CD8-positive, alpha-beta memory T cell (primary cell): ENCODE measurements at regions not wholly inside any gene's neighbourhood (a gene's known extent, or its start where the extent isn't known, plus 50 kb on each side); places are given as distances from the start of the nearest gene placed in this dataset.

Source experiments
- CTCF ChIA-PET: fragments of 350-600 bp; sonication (Branson Sonifier 250); formaldehyde crosslinking; loops from one replicate; lab custom pipeline; 2021; ENCODE audit warnings: antibody characterized with exemption; lab: Charles Lee
- POLR2A ChIA-PET: fragments of 350-600 bp; sonication (Branson Sonifier 250); formaldehyde crosslinking; loops from one replicate; lab custom pipeline; 2021; ENCODE audit warnings: antibody characterized with exemption; lab: Charles Lee
- DNase-seq, 5 donors: peaks; one replicate each; pipeline versions ENCODE4 v3.0.0 to v3.0.0-alpha.2; 2020 to 2022; ENCODE audit warnings: mixed read lengths in 1 of 5
- H3K27ac ChIP-seq: one replicate; pipeline ENCODE4 v1.7.0; 2013; ENCODE audit warnings: low read depth, mild to moderate bottlenecking, low read length, moderate library complexity
- H3K27me3 ChIP-seq: 2 replicates; pipeline ENCODE4 v1.7.0; 2013; ENCODE audit warnings: low read length, mild to moderate bottlenecking; ENCODE audit not compliant: insufficient read depth, poor library complexity, severe bottlenecking
- H3K36me3 ChIP-seq: 2 replicates; pipeline ENCODE4 v1.7.0; 2013; ENCODE audit warnings: mild to moderate bottlenecking, low read length, moderate library complexity; ENCODE audit not compliant: insufficient read depth
- H3K4me1 ChIP-seq: 2 replicates; pipeline ENCODE4 v1.7.0; 2013; ENCODE audit warnings: mild to moderate bottlenecking, low read length, moderate library complexity; ENCODE audit not compliant: insufficient read depth
- H3K4me3 ChIP-seq: 2 replicates; pipeline ENCODE4 v1.7.0; 2013; ENCODE audit warnings: mild to moderate bottlenecking, low read length
- H3K9me3 ChIP-seq: 2 replicates; pipeline ENCODE4 v1.7.0; 2013; ENCODE audit warnings: mild to moderate bottlenecking, low read length
- H3K27ac Mint-ChIP-seq, 8 donors: one replicate each; pipeline ENCODE4 v1.8.0; 2020 to 2021; ENCODE audit warnings: mixed read lengths in 8 of 8, mild to moderate bottlenecking in 6 of 8, inconsistent platforms in 3 of 8, moderate library complexity in 3 of 8
- H3K27me3 Mint-ChIP-seq, 2 donors: one replicate each; pipeline ENCODE4 v1.8.0; 2020 to 2021; ENCODE audit warnings: mixed read lengths in 2 of 2, mild to moderate bottlenecking in 1 of 2, moderate library complexity in 1 of 2
- H3K36me3 Mint-ChIP-seq, 3 donors: one replicate each; pipeline ENCODE4 v1.8.0; 2020 to 2021; ENCODE audit warnings: mixed read lengths in 3 of 3, inconsistent platforms in 1 of 3, mild to moderate bottlenecking in 1 of 3
- H3K4me1 Mint-ChIP-seq, 3 donors: one replicate each; pipeline ENCODE4 v1.8.0; 2020 to 2021; ENCODE audit warnings: mixed read lengths in 3 of 3, inconsistent platforms in 1 of 3, mild to moderate bottlenecking in 1 of 3
- H3K4me3 Mint-ChIP-seq, 7 donors: one replicate each; pipeline ENCODE4 v1.8.0; 2020 to 2021; ENCODE audit warnings: mixed read lengths in 7 of 7, mild to moderate bottlenecking in 6 of 7, moderate library complexity in 4 of 7, inconsistent platforms in 2 of 7
- H3K9me3 Mint-ChIP-seq, 5 donors: one replicate each; pipeline ENCODE4 v1.8.0; 2020 to 2022; ENCODE audit warnings: mixed read lengths in 5 of 5, mild to moderate bottlenecking in 3 of 5, moderate library complexity in 2 of 5, inconsistent platforms in 1 of 5

DNA sequence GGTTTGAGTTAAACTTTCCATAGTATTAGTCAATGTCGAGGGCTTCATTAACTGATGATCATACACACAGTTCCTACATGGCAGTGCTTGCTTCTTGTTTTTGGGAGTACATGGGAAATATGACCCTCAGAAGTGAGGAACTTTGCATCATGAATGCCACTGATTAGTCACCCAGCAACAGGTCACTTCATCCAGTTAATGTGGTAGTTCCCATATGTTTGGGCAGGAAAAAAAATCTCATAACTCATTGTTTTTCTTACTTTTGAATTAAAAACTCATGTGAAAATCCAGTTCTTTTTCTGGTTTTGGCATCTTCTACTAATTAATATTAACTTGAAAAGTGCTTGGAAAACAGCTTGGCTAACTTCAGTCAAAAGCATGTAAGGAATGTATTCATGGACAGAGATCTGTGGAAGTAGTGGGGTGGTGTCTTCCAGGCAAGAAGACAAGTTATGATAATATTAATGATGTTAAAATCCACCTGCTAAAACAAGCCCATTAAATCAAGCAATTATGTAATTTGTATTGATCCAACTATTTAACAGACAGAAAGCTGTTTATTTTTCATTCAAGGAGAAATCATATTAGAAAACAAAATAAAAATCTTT lies 309.1 kb upstream of the NAV3 start:
- no peaks in the 10 kb centered on the region for H3K36me3 ChIP-seq
- no peak overlapping the region for H3K27ac ChIP-seq
- DNase-seq: no peak
- H3K9me3 ChIP-seq: no peaks in the 10 kb centered on the region
- no peaks in the 10 kb centered on the region for H3K4me1 ChIP-seq
- POLR2A ChIA-PET: no interaction called here
- H3K27me3 ChIP-seq: no peaks in the 10 kb centered on the region
- no peak overlapping the region for H3K27ac Mint-ChIP-seq
- H3K4me3 ChIP-seq: no peak overlapping the region
- no peaks in the 10 kb centered on the region for H3K27me3 Mint-ChIP-seq
- CTCF ChIA-PET: no interaction called here
- H3K4me3 Mint-ChIP-seq: no peak overlapping the region
- no peaks in the 10 kb centered on the region for H3K4me1 Mint-ChIP-seq
- H3K9me3 Mint-ChIP-seq: peaks cover 0 to 15% (median 7%) of the 10 kb centered on the region in 5 donors
- no peaks in the 10 kb centered on the region for H3K36me3 Mint-ChIP-seq

DNA sequence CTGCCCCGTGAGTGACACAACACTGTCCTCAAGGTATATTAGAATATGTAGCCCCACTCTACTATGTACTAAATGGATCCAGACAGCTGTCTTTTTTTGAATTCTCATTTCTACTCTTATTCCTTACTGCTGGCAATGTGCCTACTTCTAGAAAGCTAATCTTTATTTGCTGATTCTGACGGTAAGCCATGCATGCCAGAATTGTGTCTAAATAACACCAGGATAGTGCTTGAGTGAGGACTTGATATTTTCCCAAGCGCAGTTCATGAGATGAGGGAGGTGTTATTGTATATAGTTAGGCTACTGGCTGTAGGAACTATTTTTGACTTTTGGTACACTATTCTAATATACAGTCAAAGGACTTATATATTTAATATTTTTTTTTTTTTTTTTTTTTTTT lies 316.2 kb upstream of the NAV3 start:
- H3K9me3 Mint-ChIP-seq: peaks cover 0 to 12% (median 0%) of the 10 kb centered on the region in 5 donors
- POLR2A ChIA-PET: no interaction called here

DNA sequence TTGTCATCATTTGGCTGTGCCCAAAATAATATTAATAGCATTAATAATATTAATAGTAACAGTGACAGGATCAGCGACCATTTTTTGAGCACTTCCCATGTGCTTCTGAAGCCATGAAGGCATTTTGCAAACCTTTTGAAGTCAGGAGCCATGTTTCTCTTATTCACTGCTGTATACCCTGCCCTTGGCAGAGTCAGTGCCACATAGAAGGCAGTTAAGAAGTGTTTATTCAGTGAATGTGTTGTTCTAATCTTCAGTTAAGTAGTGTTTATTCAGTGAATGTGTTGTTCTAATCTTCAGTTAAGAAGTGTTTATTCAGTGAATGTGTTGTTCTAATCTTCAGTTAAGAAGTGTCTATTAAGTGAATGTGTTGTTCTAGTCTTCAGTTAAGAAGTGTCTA lies 319.7 kb upstream of the NAV3 start:
- Mint-ChIP-seq H3K27ac (no peak overlapping the region), H3K9me3 (peaks cover 0 to 16% (median 0%) of the 10 kb centered on the region in 5 donors), H3K36me3 (no peaks in the 10 kb centered on the region), H3K4me1 (no peaks in the 10 kb centered on the region), H3K4me3 (no peak overlapping the region), H3K27me3 (no peaks in the 10 kb centered on the region)
- POLR2A ChIA-PET: no interaction called here
- no peaks in the 10 kb centered on the region for H3K4me1 ChIP-seq
- DNase-seq: no peak
- no peak overlapping the region for H3K4me3 ChIP-seq
- H3K27ac ChIP-seq: no peak overlapping the region
- CTCF ChIA-PET: no interaction called here
- H3K36me3 ChIP-seq: no peaks in the 10 kb centered on the region
- H3K9me3 ChIP-seq: no peaks in the 10 kb centered on the region
- H3K27me3 ChIP-seq: no peaks in the 10 kb centered on the region

More for the DNA sequence above, 316.2 kb upstream of the NAV3 start:
- CTCF ChIA-PET: no interaction called here
- Histone ChIP-seq H3K4me1 (no peaks in the 10 kb centered on the region), H3K27me3 (no peaks in the 10 kb centered on the region), H3K27ac (no peak overlapping the region), H3K4me3 (no peak overlapping the region), H3K9me3 (no peaks in the 10 kb centered on the region), H3K36me3 (no peaks in the 10 kb centered on the region)
- no peaks in the 10 kb centered on the region for H3K27me3 Mint-ChIP-seq
- H3K36me3 Mint-ChIP-seq: no peaks in the 10 kb centered on the region
- H3K4me3 Mint-ChIP-seq: no peak overlapping the region
- no peak overlapping the region for H3K27ac Mint-ChIP-seq
- no peak for DNase-seq
- H3K4me1 Mint-ChIP-seq: no peaks in the 10 kb centered on the region

DNA sequence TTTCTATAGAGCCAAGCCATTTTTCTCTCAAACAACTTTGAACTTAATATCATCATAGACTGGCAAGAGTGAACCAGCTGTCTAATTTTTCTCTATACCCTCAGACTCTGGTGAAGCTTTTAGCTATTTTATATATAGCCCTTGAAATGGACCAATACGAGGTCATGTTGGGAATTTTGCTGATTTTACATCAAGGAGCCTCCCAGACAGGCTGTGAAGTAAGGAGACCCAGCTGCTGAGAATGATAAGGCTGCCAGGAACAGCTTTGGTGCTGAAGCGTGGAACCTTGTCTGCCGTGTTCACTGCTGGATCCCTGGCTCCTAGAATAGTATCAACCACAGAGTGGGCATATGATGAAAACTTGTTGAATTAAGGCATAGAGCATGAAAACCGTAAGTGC lies 326.2 kb upstream of the NAV3 start:
- no peaks in the 10 kb centered on the region for H3K4me1 Mint-ChIP-seq
- H3K4me3 ChIP-seq: no peak overlapping the region
- no peaks in the 10 kb centered on the region for H3K27me3 ChIP-seq
- H3K36me3 ChIP-seq: no peaks in the 10 kb centered on the region
- H3K36me3 Mint-ChIP-seq: no peaks in the 10 kb centered on the region
- ChIA-PET CTCF (no interaction called here), POLR2A (no interaction called here)
- no peak for DNase-seq
- H3K4me3 Mint-ChIP-seq: no peak overlapping the region
- H3K27ac ChIP-seq: no peak overlapping the region
- no peaks in the 10 kb centered on the region for H3K27me3 Mint-ChIP-seq
- no peaks in the 10 kb centered on the region for H3K9me3 ChIP-seq
- H3K9me3 Mint-ChIP-seq: peaks cover 0 to 20% (median 0%) of the 10 kb centered on the region in 5 donors
- H3K4me1 ChIP-seq: no peaks in the 10 kb centered on the region
- H3K27ac Mint-ChIP-seq: no peak overlapping the region

DNA sequence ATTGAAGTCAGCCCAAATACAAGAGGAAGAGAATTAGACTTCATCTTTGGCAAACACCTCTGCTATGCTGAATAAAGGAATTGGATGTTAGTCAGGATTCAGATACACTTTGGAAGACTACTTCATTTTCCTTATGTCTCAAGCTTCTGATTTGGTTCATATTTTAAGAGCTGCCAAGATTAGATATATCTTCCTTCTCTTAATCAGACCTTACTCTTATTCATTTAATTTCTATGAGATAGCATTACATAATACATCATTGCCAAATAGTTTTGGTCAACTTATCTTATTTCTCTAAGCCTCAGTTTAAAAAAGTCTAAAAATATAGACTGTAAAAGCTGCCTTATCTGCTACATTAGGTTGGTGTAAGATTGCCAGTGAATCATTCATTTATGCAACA lies 330.6 kb upstream of the NAV3 start:
- ChIA-PET POLR2A (no interaction called here), CTCF (no interaction called here)
- Histone ChIP-seq H3K4me1 (no peaks in the 10 kb centered on the region), H3K27me3 (no peaks in the 10 kb centered on the region), H3K36me3 (no peaks in the 10 kb centered on the region), H3K4me3 (no peak overlapping the region), H3K9me3 (no peaks in the 10 kb centered on the region), H3K27ac (no peak overlapping the region)
- DNase-seq: no peak
- Mint-ChIP-seq H3K27me3 (no peaks in the 10 kb centered on the region), H3K9me3 (peaks cover 0 to 26% (median 2%) of the 10 kb centered on the region in 5 donors), H3K4me3 (no peak overlapping the region), H3K27ac (no peak overlapping the region), H3K4me1 (no peaks in the 10 kb centered on the region), H3K36me3 (no peaks in the 10 kb centered on the region)

DNA sequence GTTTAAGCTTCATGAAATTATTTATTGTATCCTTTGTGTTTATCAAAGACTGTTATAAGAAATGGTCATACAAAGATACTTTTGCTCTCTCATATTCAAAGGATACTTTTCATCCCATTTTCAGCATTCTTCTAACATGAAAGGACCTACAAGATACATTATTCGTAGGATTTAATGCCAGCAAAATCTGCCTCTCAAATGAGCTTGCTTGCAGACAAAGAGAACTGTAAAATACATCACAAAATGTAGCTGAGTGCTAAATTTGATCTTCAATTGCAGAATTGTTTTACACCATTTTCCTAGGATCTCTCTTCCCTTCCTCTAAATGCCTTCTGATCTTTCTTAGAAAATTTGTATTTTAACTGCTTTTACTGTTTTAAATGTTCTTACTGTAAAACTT lies 333.0 kb upstream of the NAV3 start:
- H3K9me3 Mint-ChIP-seq: peaks cover 0 to 32% (median 2%) of the 10 kb centered on the region in 5 donors

DNA sequence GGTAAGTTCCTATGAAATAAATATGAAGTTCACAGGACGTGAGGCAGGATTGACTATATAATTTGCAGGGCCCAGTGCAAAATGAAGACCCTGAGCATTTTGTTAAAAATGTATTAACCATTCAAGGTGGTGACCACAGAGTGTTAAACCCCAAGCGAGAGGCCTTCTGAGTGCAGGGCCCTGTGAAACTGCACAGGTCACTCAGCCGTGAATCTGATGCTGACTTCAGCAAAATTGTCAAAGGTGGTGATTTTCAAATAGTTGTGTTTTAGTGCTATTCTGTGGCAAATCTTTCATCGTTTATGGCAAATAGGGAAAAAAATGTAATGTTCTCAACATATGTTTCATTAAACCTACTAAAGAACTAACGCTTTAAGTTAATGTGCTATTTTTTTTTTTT lies 334.0 kb upstream of the NAV3 start:
- no peaks in the 10 kb centered on the region for H3K36me3 Mint-ChIP-seq
- Histone ChIP-seq H3K9me3 (no peaks in the 10 kb centered on the region), H3K36me3 (no peaks in the 10 kb centered on the region), H3K4me3 (no peak overlapping the region), H3K4me1 (no peaks in the 10 kb centered on the region), H3K27ac (no peak overlapping the region), H3K27me3 (no peaks in the 10 kb centered on the region)
- H3K27ac Mint-ChIP-seq: no peak overlapping the region
- no peak overlapping the region for H3K4me3 Mint-ChIP-seq
- no peaks in the 10 kb centered on the region for H3K27me3 Mint-ChIP-seq
- POLR2A ChIA-PET: no interaction called here
- H3K4me1 Mint-ChIP-seq: no peaks in the 10 kb centered on the region
- CTCF ChIA-PET: no interaction called here
- peaks cover 0 to 32% (median 2%) of the 10 kb centered on the region in 5 donors for H3K9me3 Mint-ChIP-seq
- no peak for DNase-seq

More for the DNA sequence above, 333.0 kb upstream of the NAV3 start:
- Histone ChIP-seq H3K4me3 (no peak overlapping the region), H3K27me3 (no peaks in the 10 kb centered on the region), H3K4me1 (no peaks in the 10 kb centered on the region), H3K36me3 (no peaks in the 10 kb centered on the region), H3K9me3 (no peaks in the 10 kb centered on the region), H3K27ac (no peak overlapping the region)
- Mint-ChIP-seq H3K36me3 (no peaks in the 10 kb centered on the region), H3K27me3 (no peaks in the 10 kb centered on the region), H3K27ac (no peak overlapping the region), H3K4me1 (no peaks in the 10 kb centered on the region), H3K4me3 (no peak overlapping the region)
- ChIA-PET CTCF (no interaction called here), POLR2A (no interaction called here)
- no peak for DNase-seq

DNA sequence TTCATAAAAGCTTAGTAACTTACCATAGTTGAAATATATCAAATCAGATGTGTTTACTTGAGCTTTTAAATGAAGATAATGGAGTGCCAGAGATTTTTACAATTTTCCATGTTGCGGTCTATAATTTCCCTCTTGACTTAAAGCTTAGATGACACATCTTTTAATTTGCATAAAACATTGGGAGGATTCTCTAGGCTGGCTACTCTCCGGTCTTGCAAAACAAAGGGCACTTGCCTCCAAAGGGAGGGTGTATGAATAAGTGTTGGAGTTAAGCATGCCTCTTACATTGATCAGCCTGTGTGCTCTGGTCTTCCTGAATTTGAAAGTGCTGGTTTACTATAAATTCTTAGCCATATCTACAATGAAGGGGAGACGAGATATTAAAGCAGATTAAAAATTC lies 336.4 kb upstream of the NAV3 start:
- H3K9me3 ChIP-seq: no peaks in the 10 kb centered on the region
- no peaks in the 10 kb centered on the region for H3K4me1 Mint-ChIP-seq
- no peak overlapping the region for H3K27ac ChIP-seq
- no peaks in the 10 kb centered on the region for H3K36me3 Mint-ChIP-seq
- no peaks in the 10 kb centered on the region for H3K27me3 ChIP-seq
- no peak overlapping the region for H3K4me3 Mint-ChIP-seq
- no peaks in the 10 kb centered on the region for H3K36me3 ChIP-seq
- H3K27ac Mint-ChIP-seq: no peak overlapping the region
- H3K9me3 Mint-ChIP-seq: peaks cover 0 to 24% (median 2%) of the 10 kb centered on the region in 5 donors
- CTCF ChIA-PET: no interaction called here
- POLR2A ChIA-PET: no interaction called here
- no peak overlapping the region for H3K4me3 ChIP-seq
- H3K4me1 ChIP-seq: no peaks in the 10 kb centered on the region
- H3K27me3 Mint-ChIP-seq: no peaks in the 10 kb centered on the region
- DNase-seq: no peak
